Left renal cortex interstitium (tissue), 4 donors: ENCODE measurements at regions not wholly inside any gene's neighbourhood (a gene's known extent, or its start where the extent isn't known, plus 50 kb on each side); places are given as distances from the start of the nearest gene placed in this dataset.
"Not testable (repeated sequence)": the region's sequence is repeated elsewhere in the genome, so short reads cannot be mapped to it uniquely, and the experiment has no call there.

ENCODE experiments used
- DNase-seq, 4 donors: peaks; one replicate each; pipeline ENCODE4 v3.0.0-alpha.2; 2013; ENCODE audit warnings: low read depth in 4 of 4, low spot score in 2 of 4, missing footprints in 1 of 4

DNA sequence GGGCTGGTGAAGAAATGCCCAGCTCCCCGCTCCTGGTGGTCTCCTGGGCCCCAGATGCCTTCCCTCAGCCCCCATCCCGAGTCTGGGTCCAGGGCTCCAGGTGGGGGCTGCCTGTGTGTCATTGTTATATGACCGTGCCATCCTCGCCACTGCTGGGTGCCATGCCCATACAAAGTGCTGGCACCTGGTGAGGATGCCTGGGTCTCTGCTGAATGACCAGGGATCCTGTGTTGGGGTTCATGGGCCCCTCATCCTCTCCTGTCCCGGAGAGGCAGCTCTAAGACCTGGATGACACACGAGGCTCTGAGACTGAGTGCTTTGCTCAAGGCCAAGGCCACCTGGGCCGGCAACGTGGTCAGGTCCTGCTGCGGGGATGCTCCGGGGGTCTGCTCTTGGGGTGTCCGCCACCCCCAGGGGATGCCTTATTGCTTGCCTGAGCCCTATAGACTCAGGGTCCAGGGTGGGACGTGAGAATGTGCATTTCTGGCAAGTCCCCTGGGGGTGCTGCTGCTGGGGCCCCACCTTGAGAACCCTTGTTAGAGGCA is 206.9 kb downstream of the LAT start:
- DNase-seq, result not testable (repeated sequence)

DNA sequence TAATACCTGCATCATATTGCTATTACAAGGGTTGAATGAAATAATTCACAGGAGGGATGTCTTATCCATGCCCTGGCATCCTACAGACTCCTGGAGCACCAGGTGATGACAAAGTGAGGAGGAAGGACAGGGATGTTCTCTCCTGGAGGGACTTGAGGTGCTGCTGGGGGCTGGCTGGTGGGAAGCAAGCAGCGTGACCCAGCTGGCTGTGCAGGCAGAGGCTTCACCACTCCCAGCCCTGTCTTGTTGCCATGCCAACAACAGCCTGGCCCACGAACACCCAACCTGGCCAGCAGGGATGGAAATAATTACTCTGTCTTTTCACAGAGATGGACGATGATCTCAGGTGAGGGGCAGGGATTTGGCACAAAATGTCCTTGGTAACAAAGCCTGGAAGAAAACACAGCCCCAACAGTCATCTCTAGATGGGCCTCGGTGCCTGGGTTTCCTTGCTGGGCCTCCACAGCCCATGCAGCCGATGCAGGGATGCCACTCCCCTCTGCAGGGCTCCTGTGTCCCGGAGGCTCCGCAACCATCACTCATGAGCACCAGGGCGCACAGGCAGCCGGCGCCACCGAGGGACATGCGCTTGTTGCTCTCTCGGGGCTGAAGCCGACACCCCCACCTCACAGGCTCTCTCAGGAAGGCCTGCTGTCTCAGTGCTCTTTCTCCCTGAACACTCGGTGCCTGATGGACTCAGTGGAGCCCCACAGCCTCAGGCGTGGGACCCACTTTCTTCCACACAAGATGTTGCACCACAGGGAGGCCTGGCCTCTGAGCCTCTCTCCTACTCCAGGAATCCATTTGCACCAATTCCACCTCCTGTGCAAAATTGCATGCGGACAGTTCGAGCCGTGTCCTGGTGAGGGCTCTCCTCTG is 205.9 kb downstream of the LAT start:
- not testable (repeated sequence) for DNase-seq

DNA sequence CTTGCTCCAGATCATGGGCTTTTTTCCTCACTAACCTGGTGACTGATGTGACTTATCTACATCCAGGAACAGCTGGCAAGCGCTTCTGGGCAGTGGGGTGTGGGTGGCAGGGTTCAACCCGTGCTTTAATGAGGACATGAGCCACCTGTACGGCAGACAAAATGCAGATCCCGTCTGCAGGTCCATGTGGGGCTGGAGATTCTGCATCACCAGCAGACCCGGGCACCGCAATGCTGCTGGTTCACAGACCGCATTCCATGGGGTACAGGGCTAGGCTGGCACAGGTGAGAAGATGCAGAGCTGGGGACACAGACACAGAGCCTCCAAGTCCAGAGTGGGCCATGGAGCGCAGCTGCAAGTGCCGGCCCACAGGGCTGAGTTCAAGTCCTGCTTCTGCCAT is 204.0 kb downstream of the LAT start:
- DNase-seq, result not testable (repeated sequence)

DNA sequence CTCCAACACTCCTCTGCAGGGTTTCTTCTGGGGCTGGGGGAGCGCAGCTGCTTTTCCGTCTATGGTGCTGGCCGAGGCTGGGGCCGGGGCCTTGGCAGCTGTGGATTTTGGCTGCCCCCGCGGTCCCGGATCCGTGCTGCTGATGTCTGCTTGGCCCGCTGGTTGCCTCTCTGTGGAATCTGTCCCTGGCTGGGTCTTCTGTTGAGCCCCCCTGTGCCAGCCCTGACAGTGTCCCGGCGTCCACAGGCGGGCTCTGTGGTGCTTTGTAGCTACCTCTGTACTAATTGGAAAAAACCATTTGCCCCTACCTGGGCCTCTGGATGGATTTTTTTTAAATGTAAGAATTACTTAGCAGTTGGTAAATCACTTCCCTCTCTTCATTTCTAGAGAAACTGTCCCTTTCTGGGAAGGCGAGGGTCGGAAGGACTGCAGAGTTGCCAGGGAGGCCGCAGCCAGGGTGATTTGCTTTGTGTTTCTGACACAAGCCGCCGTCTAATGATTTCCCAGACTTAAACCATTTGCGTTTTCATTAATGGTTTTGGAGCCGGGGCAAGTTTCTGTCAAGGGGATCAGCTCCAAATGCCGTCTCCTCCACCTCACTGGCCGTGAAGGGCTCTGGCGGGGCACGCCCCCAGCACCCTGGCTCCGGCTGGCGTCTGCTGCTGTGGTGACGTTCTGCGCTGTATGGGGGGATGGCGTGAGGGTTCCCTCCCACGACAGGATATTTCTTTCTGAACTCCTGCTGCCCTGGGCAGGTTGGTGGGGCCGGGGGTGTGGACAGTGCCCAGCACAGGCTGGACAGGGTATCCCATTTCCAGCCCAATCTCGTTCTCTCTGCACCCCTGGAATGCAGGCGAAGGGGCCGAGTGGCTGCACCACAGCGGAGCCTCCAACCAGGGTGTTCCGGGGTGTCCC is 201.7 kb downstream of the LAT start:
- DNase-seq, result not testable (repeated sequence)

DNA sequence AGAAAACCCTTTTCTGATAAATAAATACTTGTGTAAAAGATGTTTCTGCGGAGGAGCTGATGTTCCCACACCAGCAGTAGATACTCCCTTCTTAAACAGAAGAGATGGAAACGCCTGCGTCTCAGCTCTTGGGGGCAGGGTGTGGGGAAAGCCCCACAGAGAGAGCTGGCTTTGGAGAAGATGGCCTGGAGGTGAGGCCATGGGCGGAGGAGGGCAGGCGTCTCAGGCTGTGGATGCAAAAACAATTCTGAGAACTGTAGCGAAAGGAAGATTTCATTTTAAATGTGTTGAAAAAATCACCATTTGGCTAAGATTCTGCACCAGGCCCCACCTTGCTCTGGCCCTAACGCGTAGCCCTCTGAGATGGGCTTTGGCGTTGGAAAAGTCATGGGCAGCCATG is 201.0 kb downstream of the LAT start:
- DNase-seq, result not testable (repeated sequence)

DNA sequence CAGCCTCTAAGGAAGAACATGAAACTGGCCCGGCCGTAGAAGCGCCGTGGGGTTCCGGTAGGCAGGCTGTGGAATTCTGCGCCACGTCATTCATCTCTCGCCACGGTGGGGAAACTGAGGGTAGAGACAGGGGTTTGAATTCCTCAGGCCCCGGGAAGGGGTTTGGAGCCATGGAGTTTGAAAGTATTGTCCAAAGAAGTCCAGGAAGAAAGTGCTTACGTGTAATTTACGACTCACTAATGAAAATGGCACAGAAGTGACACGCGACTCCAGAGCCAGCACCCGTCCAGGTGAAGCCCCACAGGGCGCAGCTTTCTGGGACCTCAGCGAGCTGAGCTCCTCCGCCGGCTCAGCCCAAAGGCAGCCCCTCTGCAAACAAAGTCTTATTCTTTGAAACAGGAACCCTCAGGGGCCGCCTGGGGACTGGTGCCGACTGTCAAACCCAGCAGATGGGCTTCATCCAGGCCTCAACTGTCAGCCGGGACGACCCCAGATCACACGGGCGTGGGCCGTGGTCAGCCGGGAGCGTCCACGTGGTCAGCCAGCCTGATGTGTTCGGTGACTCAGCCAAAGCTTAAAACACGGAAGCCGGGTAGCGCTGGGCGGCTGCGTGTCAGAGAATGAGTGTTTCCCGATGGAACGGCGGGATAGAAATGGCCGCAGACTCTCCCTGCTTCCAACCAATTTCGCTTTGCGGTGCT is 200.0 kb downstream of the LAT start:
- DNase-seq, result not testable (repeated sequence)

DNA sequence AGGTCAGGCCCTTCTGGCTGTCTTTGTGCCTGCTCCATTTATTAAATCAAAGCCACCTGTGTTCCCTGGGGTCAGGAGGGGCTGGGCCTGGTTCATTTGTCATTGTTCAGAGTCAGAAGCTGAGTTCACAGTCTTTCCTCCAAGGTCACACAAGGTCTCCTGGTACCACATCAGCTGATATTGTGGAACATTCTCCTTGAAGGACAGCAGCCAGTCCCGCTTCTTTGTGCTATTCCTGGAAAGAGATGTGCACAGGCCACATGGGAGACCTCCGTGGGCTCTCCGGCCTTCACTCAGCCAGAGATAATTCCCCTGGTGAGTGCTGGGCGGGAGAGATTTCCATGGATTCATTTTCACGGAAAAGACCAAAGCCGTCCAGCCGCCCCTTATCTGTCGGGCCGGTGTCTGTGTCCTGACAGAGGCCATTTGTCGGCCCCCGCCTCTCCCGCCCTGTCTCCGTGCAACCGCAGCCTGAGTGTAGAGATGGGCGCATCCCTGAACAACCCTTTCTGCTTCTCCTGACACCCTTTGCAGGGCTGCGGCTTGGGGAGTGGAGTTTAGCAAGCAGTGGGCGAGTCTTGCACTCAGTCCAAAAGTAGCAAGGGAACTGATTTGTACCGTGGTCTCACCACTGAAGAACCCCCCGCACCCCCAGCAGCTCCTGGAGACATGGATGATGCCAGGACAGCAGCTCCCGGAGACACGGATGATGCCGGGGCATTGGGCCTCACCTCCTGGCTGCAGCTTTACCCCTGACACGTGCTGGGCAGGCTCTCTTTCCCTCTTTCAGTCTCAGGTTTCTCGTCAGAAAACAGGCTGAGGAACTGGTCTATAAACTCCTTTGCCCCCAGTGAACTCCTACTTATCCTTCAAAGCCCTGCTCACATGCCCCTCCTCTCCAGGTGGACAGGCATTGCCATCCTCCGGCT is 198.4 kb downstream of the LAT start:
- DNase-seq, result not testable (repeated sequence)

DNA sequence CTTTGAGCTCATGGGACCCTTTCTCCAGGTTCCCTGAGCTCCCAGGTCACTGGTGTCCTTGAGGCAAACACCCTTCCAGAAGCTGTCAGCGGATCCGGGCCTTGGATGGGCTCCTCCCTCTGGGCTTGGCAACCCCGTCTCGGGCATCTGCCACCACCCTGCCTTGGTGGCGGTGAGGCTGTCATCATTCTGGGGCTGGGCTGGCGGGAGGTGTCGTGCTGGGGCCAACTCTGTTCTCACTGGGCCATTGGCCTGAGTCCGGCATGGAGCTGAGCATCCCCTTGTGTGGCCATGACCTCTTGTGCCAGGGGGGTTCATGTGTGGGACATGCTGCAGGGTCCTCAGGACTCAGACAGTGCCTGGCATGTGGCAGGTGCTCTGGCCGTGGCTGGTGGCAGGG is 197.6 kb downstream of the LAT start:
- no peak for DNase-seq

DNA sequence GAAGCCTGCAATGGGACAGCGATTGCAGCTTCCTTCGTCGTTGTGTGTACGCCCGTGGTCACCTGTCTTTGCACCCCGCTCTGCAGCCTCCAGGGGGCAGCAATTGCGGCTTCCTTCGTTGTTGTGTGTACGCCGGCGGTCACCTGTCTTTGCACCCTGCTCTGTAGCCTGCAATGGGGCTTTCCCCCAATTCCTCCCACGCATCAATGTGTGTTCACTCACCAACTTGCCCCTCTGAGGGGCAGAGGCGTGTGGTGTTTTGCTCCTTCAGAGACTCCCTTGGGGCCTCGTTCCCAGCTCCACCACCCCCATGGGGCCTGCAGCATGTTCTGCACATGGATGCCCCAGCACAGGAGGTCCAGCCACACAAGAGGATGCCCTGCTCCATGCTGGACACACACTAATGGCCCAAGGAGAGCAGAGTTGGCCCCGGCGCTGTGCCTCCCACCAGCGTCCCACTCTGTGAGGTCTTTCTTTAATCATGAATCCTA is 197.1 kb downstream of the LAT start:
- DNase-seq, result not testable (repeated sequence)

DNA sequence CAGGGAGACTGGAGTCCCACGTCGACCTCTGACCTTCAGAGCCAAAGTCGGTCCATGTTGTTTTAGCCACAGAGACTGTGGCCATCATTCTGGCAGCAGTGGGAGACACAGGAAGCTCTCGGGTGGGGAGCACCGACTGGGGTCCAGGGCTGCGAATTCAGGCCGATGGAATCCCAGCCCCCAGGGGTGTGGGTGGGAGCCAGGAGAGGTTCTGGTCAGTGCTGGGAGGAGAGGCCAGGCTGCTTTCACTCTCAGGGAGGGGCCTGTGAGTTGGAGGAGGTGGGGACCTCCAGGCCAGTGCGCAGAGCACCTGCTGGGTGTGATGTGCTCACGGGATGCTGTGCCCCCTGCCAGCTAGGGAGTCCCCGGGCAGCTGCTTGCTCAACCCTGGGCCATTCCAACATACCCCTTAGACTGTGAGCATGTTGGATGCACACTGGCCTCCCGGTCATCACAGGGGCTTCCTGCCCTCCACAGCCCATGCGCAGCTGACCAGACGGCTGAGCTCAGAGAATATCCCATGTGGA is 196.5 kb downstream of the LAT start:
- not testable (repeated sequence) for DNase-seq

DNA sequence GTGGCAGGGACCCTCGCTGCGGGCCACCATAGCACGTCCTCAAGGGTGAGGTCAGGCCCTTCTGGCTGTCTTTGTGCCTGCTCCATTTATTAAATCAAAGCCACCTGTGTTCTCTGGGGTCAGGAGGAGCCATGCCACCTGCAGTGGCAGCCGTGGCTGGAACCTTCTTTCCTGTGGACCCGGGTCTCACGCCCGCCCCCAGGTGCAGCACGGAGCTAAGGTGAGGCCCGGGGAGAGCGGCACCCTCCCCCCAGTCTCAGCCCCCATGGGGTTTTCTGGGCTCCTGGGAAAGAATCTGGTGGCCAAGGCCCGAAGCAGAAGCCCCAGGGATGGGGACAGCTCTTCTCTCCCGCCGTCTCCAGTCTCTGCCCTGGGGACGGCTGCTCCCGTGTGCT is 195.4 kb downstream of the LAT start:
- not testable (repeated sequence) for DNase-seq

DNA sequence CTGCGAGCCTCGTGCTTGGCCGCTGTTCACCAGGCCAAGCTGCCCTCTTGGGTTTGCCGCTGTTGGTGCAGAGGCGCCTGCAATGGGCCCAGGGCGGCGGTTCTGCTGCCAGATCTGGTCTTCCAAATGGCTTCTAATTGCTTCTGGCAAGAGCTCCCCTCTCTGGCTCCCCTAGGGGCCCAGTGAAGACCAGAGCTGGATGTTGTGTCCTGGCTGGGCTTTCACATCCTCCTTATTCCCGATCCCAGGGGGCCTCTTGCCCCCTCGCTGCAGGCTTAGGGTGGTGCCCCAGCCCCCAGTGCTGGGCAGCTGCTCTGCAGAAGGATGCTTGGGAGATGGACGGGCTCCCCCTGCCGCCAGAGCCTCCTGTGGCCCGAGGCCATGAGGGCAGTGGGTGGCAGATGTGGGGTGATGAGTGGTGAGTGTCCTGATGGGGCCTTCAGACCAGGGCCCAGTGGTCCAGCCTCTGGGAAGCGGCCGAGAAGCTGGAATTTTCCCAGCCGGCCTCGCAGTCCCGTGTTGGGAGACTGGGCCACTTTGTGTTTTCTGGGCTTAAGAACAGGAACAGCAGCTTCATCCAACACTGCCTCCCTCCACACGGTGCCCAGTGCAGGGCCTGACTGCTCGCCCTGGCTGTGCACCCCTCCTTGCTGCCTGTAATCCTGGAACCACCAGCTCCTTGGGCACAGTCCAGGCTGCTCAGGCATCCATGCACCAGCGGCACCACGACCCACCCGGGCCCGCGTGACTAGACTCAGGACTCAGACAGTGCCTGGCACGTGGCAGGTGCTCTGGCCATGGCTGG is 194.8 kb downstream of the LAT start:
- not testable (repeated sequence) for DNase-seq

DNA sequence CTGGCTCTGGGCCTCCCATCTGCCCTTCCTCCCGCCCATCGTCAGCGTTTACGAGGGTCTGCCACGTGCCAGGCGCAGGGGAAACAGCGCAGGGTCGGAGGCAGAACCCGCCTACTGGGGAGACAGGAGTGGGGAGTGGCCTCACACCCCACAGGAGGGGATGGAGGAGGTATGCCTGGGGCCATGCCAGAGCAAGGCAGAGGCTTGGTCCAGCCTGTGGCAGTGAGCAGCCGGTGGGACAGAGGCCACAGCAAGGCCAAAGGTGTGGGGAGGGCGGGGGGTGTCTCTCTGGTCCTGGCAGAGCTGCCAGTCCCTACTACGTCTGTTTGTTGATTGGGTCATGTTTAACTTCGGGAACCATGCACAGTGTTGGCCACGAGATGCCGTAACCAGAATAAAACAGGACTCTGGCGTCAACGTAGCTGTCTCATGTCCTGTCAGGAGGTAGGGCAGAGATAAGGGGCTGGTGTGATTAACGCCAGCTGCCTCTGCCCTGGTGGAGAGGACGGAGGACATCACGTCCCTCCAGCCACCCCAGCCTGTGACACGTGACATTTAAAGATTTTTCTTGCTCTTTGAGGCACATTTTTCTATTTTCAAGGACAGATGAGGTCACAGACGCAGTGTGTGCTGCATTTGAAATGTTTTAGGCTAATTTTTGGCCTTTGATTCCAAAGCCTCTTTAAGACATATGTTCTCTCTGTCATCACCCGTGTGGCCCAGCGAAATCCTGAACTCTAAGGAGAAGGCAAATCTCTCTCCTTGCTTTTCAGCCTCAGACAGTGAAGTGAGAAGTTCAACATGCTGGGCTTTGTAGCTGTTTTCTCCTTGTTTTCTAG is 193.3 kb downstream of the LAT start:
- not testable (repeated sequence) for DNase-seq

DNA sequence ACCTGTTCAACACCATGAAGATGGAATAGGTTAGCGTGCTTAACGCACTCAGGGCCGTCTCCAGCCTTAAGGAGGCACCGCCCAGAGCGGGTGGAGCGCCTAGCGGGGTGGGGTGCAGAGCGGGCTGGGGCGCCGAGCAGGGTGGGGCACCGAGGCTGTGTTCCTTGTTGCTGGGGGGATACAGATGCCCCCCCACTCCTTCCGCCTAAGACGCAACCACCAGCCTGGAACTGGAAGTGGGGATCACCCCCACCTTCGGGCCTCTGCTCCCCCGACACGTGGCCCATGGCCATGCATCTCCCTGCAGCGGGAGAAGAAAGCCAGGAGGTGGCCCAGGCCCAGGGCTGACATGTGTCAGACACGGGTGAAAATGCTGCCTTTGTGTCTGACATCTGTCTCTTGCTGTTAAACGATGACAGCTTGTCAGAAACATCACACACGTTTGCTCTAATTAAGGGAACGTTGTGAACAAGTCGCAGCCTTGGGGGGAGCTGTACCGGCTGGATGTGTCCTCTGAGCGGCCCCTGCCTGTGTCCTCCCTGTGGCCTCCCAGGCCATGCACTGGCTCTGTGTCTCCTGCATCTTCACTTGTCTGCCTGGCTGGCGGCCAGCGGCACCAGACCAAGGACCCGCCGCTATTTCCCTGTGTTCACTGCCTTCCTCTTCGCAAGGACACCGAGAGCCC is 192.5 kb downstream of the LAT start:
- not testable (repeated sequence) for DNase-seq

DNA sequence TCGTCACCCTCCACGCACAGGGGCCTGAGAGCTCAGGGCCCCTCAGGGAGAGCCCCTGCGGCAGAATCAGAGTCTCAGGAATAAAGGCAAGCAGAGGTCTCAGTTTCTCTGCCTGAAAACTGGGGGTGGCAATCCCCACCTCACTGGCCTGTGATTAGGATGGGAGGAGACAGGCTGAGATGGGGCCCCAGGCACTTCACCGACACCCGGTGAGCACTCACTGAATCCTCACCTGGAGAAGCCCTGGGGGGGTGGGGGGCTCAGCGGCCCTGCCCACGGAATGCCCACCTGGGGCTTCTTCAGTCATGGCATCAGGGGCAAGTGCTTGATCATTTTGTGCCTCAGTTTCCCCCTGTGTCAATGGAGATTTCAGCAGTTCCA is 192.0 kb downstream of the LAT start:
- not testable (repeated sequence) for DNase-seq

DNA sequence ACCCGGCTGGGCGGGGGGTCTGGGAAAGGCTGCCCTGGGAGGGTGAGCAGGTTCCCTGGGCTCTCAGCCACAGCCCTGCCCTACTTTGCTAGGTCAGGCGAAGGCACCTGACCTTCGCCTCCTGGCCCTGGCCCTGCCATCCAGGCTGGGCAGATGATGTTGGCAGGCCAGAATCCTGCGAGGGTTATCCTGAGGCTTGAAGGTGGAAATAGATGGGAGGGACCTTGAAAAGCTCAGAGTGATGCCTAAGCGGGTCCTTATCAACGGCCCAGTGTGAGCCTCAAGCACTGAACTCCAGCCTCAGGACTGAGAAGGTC is 191.3 kb downstream of the LAT start:
- not testable (repeated sequence) for DNase-seq
